GM12875 (cell line): ENCODE measurements at regions not wholly inside any gene's neighbourhood (a gene's known extent, or its start where the extent isn't known, plus 50 kb on each side); places are given as distances from the start of the nearest gene placed in this dataset.

Experiments used
- H3K4me3 ChIP-seq: one replicate; pipeline ENCODE4 v1.5.1; 2011; ENCODE audit warnings: low read depth, low read length, control low read depth
- CTCF ChIP-seq: IDR thresholded peaks from 2 replicates; pipeline ENCODE4 v1.5.1; 2011; ENCODE audit warnings: low read depth, mild to moderate bottlenecking, control low read depth, inconsistent platforms, low read length, moderate library complexity, borderline replicate concordance; ENCODE audit not compliant: insufficient read depth

- no peak for TF ChIP-seq CTCF
Observed at GRCh38 chr5:67998709-67999261, 216.8 kb upstream of the PIK3R1 start.

DNA sequence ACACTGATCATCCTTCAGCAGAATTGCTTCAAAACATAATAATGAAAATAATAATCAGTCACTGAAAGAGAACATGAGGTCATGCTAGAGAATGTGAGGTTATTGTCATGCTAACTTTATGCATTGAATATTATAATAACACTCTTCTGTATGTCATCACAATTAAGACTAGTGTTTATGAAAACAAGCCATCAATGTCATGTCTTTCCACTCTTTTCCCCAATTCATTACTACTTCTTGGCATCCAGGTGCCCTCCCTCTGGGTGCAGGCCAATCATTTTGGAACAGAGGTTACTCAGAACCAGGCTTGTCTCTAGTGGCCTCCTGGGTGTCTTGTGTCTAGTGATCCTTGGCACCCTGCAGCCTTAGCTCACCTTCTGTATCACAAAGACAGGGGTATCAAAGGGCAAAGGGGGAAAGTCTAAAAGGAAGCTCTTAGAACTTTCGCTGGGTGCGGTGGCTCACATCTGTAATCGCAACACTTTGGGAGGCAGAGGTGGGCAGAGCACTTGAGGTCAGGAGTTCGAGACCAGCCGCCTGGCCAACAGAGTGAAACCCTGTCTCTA lies 217.6 kb upstream of the PIK3R1 start:
- no peak overlapping the region for H3K4me3 ChIP-seq
- TF ChIP-seq CTCF, result no peak

More at GRCh38 chr5:67998709-67999261, 216.8 kb upstream of the PIK3R1 start:
- no peak overlapping the region for H3K4me3 ChIP-seq

- no peak overlapping the region for H3K4me3 ChIP-seq
- TF ChIP-seq CTCF, result no peak
Observed at GRCh38 chr5:67997148-67997547, 218.4 kb upstream of the PIK3R1 start.

DNA sequence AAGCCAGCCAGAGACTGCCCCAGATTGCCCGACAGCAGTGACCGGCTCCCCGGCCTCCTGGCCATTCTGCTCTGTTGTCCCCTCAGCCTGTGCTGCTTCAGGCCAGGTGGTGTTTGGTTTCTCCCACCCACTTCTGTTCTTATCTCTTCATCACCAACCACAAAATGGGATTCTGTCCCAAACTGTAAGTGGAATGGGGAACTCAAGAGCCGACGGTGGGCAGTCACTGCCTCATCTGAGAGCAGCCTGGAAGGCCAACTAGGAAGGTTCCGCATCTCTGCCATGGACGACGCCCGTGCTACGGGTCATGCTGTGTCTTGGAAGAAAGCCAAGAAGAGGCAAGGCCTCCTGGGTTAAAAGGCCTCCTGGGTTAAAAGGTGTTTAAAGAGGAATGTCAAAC lies 219.0 kb upstream of the PIK3R1 start:
- no peak for TF ChIP-seq CTCF
- H3K4me3 ChIP-seq, result no peak overlapping the region

- H3K4me3 ChIP-seq, result no peak overlapping the region
- no peak for TF ChIP-seq CTCF
Observed at GRCh38 chr5:67992923-67993322, 222.6 kb upstream of the PIK3R1 start.

GRCh38 chr5:67989456-67989855 lies 226.1 kb upstream of the PIK3R1 start:
- TF ChIP-seq CTCF, result no peak
- no peak overlapping the region for H3K4me3 ChIP-seq

DNA sequence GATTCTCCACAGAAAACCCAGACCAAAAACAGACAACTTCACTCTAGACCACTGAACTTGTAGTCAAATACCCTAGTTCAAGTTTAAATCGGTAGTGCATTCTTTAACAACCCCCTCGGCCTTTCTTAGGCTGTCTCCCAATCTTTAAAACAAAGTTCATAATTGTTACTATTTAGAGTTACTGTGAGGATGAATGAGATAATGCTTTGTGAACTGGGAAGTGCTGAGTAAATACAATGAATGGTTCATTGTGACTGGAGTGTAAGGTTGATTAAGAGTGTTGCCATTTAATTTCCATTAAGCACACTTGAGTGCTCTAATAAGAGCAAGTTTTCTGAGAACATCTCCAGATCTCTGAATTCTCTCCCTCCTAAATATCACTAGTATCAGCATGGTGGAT lies 228.8 kb upstream of the PIK3R1 start:
- H3K4me3 ChIP-seq, result no peak overlapping the region
- TF ChIP-seq CTCF, result no peak
